GM23248 (cell line): ENCODE measurements at regions not wholly inside any gene's neighbourhood (a gene's known extent, or its start where the extent isn't known, plus 50 kb on each side); places are given as distances from the start of the nearest gene placed in this dataset.

Experiments used
- EZH2 ChIP-seq: fragments of 200-600 bp; sonication (generic); IDR thresholded peaks from 2 replicates; pipeline ENCODE4 v1.6.1; 2018; ENCODE audit warnings: antibody characterized with exemption, mild to moderate bottlenecking; ENCODE audit not compliant: insufficient read depth, poor library complexity, severe bottlenecking
- EZH2phosphoT487 ChIP-seq: fragments of 200-600 bp; sonication (generic); IDR thresholded peaks from 2 replicates; pipeline ENCODE4 v1.6.1; 2018; ENCODE audit warnings: antibody characterized with exemption, moderate library complexity, mild to moderate bottlenecking, low read depth; ENCODE audit not compliant: insufficient read depth

- no peak for TF ChIP-seq EZH2phosphoT487
- no peak for TF ChIP-seq EZH2
Measured at GRCh38 chr12:111184161-111184560, 184.7 kb downstream of the PHETA1 start.
